Heart right ventricle (tissue), 16 donors: ENCODE measurements at regions not wholly inside any gene's neighbourhood (a gene's known extent, or its start where the extent isn't known, plus 50 kb on each side); places are given as distances from the start of the nearest gene placed in this dataset.

Source experiments
- ATAC-seq, 8 donors: fragments of 200-7000 bp; cut with Tn5 transposase; one replicate each; pipeline ENCODE4 v1.9.1; 2020; ENCODE audit warnings: mild to moderate bottlenecking in 8 of 8, moderate library complexity in 8 of 8, moderate number of reproducible peaks in 1 of 8
- DNase-seq, 2 donors: peaks; one replicate each; pipeline ENCODE4 v3.0.0-alpha.2; 2020
- H3K27ac ChIP-seq, 10 donors: fragments of 200-600 bp; sonication (generic) in 2 of 10; one replicate each; pipeline versions ENCODE4 v1.5.0 to v1.8.0; 2020 to 2022; ENCODE audit warnings: mild to moderate bottlenecking in 3 of 10
- H3K27me3 ChIP-seq, 7 donors: fragments of 200-600 bp; one replicate each; pipeline ENCODE4 v1.8.0; 2021 to 2022; ENCODE audit warnings: mild to moderate bottlenecking in 2 of 7
- H3K36me3 ChIP-seq, 9 donors: fragments of 200-600 bp; sonication (generic) in 1 of 9; one replicate each; pipeline versions ENCODE4 v1.5.0 to v1.8.0; 2020 to 2022; ENCODE audit warnings: mild to moderate bottlenecking in 2 of 9
- H3K4me1 ChIP-seq, 9 donors: fragments of 200-600 bp; sonication (generic) in 1 of 9; one replicate each; pipeline versions ENCODE4 v1.5.0 to v1.8.0; 2020 to 2022; ENCODE audit warnings: mild to moderate bottlenecking in 4 of 9
- H3K4me3 ChIP-seq, 10 donors: fragments of 200-600 bp; sonication (generic) in 2 of 10; one replicate each; pipeline versions ENCODE4 v1.5.0 to v1.8.0; 2020 to 2022; ENCODE audit warnings: mild to moderate bottlenecking in 7 of 10, moderate library complexity in 2 of 10
- H3K9me3 ChIP-seq, 11 donors: fragments of 200-600 bp in 10 of 11; sonication (generic) in 2 of 11; one replicate each; pipeline versions ENCODE4 v1.5.0 to v1.8.0; 2013 to 2022; ENCODE audit warnings: mild to moderate bottlenecking in 2 of 11, control low read depth in 1 of 11, moderate library complexity in 1 of 11
- WGBS, 2 donors: extraction: QIAGEN DNeasy Blood & Tissue Kit; methylation state at CpG; one replicate each; pipeline ENCODE4 v1.1.7; 2013; ENCODE audit warnings: inconsistent platforms in 1 of 2; 5-methylcytosine and 5-hydroxymethylcytosine counted together
- intact Hi-C, 10 donors: fragments of 100-400 bp; cut with DNase I; formaldehyde crosslinking; loops; one replicate each; pipeline versions ENCODE4 v1.11.1 to v1.14.2; 2022
- TF ChIP-seq, protein P1 (sequence below), 9 donors: fragments of 200-600 bp; sonication (generic) in 2 of 9; IDR thresholded peaks; one replicate each; pipeline versions ENCODE4 v1.5.0 to v1.8.0; 2021 to 2022; ENCODE audit warnings: antibody characterized with exemption in 9 of 9, mild to moderate bottlenecking in 5 of 9, moderate library complexity in 1 of 9
- donor health status: Arrhythmogenic right ventricular cardiomyopathy.
- donor health status: ischemic (EF 13 %, LVEDD 7.1; RV severe dilation, severe dysfunction).
- donor health status: healthy with polysubstance abuse.
- donor health status: DM: no; HTN: yes; CAD: no.
- donor health status: DM: no; HTN: no; CAD: no.
- donor health status: ischemic (EF 25% LVEDD 6.9; RV normal size, moderate dysfunction).
- donor health status: ischemic (EF 25% LVEDD 5.7; RV mildly dilated, moderate dysfunction).
- donor health status: healthy.
- donor health status: DM: yes; HTN: yes; CAD: no.
- donor health status: Ischemic cardiomyopathy.
- donor health status: ischemic (EF 35%, LVEDD 5.7; RV mildly dilated, moderate dysfunction).
- donor health status: nonischemic (EF 11% LVEDD 7.7; RV severe dilation, severe dysfunction).
- donor health status: DM: yes; HTN: yes; CAD: no.
- donor health status: PGD.
- donor health status: ischemic (EF 29% LVEDD 5.4; RV normal size, mild dysfunction).
- donor health status: nonischemic (EF 23%, LVEDD 6.1; RV moderate dilation, normal function).

DNA sequence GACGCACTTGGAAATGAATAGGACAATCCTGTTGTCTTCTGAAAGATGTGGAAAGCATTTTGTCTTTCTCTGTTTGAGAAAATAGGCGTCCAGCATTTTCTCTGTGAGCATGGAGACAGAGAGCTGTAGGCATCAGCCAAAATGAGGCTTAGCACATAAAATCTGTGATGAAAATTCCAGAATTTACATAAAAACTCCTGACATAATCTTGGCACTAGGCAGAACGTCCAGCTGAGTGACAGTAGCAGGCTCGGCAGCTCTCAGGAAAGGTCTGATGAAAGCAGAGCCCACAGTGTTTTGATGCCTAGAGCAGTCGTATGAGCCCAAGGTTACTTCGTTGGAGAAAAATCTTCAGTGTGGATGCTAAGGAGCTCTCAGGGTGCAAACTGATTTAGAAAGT is 543.3 kb upstream of the MAP3K7 start:
- TF ChIP-seq, protein P1, sequence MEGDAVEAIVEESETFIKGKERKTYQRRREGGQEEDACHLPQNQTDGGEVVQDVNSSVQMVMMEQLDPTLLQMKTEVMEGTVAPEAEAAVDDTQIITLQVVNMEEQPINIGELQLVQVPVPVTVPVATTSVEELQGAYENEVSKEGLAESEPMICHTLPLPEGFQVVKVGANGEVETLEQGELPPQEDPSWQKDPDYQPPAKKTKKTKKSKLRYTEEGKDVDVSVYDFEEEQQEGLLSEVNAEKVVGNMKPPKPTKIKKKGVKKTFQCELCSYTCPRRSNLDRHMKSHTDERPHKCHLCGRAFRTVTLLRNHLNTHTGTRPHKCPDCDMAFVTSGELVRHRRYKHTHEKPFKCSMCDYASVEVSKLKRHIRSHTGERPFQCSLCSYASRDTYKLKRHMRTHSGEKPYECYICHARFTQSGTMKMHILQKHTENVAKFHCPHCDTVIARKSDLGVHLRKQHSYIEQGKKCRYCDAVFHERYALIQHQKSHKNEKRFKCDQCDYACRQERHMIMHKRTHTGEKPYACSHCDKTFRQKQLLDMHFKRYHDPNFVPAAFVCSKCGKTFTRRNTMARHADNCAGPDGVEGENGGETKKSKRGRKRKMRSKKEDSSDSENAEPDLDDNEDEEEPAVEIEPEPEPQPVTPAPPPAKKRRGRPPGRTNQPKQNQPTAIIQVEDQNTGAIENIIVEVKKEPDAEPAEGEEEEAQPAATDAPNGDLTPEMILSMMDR (IDR thresholded peaks at IDR 0.05) = no peak
- DNase-seq = no peak
- Histone ChIP-seq H3K27ac (no peak overlapping the region), H3K27me3 (no peaks in the 10 kb centered on the region), H3K9me3 (peaks cover 0 to 4% (median 0%) of the 10 kb centered on the region in 11 donors), H3K36me3 (no peaks in the 10 kb centered on the region), H3K4me3 (no peak overlapping the region), H3K4me1 (no peaks in the 10 kb centered on the region)
- intact Hi-C loops = no loop called here
- ATAC-seq = no peak
- 56 to 65% methylated on average over 6 of the region's 6 CpGs for WGBS, 2 donors

DNA sequence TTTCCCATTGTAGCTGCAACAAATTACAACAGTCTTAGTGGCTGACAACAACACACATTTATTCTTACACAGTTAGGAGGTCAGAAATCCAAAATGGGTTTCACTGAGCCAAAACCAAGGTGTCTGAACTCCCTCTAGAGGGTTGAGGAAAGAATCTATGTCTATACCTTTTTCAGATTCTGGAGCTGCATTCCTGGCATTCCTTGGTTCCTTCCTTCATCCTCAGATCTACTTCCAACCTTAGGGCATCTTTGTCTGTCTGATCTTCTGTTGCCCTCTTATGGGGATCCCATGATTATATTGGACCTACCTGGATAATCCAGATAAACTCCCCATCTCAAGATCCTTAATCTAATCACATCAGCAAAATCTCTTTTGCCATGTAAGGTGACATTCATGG is 540.9 kb upstream of the MAP3K7 start:
- DNase-seq = no peak
- H3K27me3 ChIP-seq = no peaks in the 10 kb centered on the region
- H3K9me3 ChIP-seq = peaks cover 0 to 4% (median 0%) of the 10 kb centered on the region in 11 donors
- no peak overlapping the region for H3K27ac ChIP-seq
- TF ChIP-seq, protein P1 (IDR thresholded peaks at IDR 0.05) = no peak
- no peak for ATAC-seq
- no peaks in the 10 kb centered on the region for H3K36me3 ChIP-seq
- H3K4me3 ChIP-seq = no peak overlapping the region
- no peaks in the 10 kb centered on the region for H3K4me1 ChIP-seq
- intact Hi-C loops = no loop called here

DNA sequence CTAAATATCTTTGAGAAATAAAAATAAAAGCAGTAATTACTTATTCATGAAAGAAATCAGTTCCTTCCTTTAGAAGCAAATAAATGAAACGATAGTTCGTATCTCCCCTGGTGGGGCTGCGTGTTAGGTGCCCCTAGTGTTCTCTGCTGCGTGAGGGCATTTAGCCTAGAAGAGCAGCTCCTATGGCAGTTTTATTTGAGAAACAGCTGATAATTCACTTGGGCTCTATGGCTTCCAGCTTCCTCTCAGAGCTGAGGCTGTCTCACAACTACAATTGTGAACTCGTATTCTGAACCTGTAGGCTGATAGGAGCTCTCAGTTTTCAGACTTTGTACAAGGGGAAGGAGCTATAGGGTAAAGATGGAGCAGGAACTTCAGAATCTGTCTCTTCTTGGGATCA is 540.0 kb upstream of the MAP3K7 start:
- ATAC-seq (no peak), DNase-seq (no peak)
- no peaks in the 10 kb centered on the region for H3K36me3 ChIP-seq
- WGBS, 2 donors = 91 to 93% methylated on average over 5 of the region's 5 CpGs
- H3K9me3 ChIP-seq = peaks cover 0 to 4% (median 0%) of the 10 kb centered on the region in 11 donors
- TF ChIP-seq, protein P1 (IDR thresholded peaks at IDR 0.05) = no peak
- H3K4me3 ChIP-seq = no peak overlapping the region
- no peak overlapping the region for H3K27ac ChIP-seq
- H3K4me1 ChIP-seq = no peaks in the 10 kb centered on the region
- H3K27me3 ChIP-seq = no peaks in the 10 kb centered on the region
- intact Hi-C loops = no loop called here

DNA sequence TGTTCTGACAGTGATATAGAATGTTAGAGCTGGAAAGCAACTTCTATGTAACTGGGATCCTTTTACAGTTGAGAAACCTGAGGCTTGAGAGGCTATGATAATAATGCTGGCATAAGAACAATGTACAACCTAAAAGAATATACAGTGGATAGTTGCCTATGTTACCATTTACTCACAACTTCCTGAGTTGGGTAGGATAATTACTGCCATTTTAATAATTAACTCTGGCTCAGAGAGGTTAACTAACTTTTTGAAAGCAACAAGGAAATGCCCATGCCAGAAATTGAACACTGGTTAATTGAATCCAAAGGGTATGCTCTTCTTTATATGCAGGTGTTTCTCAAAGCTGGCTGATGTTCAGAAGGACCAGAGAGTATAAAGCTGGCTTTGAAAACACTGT is 530.7 kb upstream of the MAP3K7 start:
- no peak overlapping the region for H3K4me3 ChIP-seq
- no peaks in the 10 kb centered on the region for H3K4me1 ChIP-seq
- no peaks in the 10 kb centered on the region for H3K9me3 ChIP-seq
- intact Hi-C loops = no loop called here
- TF ChIP-seq, protein P1 (IDR thresholded peaks at IDR 0.05) = no peak
- no peak for ATAC-seq
- no peak for DNase-seq
- H3K36me3 ChIP-seq = no peaks in the 10 kb centered on the region
- no peak overlapping the region for H3K27ac ChIP-seq
- peaks cover 0 to 4% (median 0%) of the 10 kb centered on the region in 7 donors for H3K27me3 ChIP-seq
